ENCODE measurements at regions not wholly inside any gene's neighbourhood (a gene's known extent, or its start where the extent isn't known, plus 50 kb on each side); places are given as distances from the start of the nearest gene placed in this dataset.

DNA sequence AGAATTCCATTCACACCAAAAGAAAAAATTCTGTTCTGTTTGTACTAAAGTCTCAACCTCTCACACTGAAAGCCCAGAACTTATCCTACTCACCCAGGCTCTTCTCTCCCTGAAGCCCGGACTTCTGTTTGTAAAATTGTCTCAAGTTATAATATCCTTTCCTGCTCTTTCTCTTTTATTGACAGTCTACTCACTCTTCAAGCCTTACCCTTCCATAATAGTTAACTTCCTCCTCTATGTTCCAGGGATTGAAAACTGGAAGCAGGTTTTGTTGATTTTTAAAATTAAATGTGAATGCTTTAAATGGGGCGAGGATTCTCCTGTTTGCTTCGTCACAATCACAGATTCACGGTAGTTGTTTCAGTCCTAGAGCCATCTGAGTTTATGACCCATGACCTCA lies 51.7 kb upstream of the CCDC112 start:
- H3K4me3 ChIP-seq (ENCODE audit: low read depth, low read length) = no peak overlapping the region
- DNase-seq (ENCODE audit: low read depth) = no peak
- TF ChIP-seq, protein P1, sequence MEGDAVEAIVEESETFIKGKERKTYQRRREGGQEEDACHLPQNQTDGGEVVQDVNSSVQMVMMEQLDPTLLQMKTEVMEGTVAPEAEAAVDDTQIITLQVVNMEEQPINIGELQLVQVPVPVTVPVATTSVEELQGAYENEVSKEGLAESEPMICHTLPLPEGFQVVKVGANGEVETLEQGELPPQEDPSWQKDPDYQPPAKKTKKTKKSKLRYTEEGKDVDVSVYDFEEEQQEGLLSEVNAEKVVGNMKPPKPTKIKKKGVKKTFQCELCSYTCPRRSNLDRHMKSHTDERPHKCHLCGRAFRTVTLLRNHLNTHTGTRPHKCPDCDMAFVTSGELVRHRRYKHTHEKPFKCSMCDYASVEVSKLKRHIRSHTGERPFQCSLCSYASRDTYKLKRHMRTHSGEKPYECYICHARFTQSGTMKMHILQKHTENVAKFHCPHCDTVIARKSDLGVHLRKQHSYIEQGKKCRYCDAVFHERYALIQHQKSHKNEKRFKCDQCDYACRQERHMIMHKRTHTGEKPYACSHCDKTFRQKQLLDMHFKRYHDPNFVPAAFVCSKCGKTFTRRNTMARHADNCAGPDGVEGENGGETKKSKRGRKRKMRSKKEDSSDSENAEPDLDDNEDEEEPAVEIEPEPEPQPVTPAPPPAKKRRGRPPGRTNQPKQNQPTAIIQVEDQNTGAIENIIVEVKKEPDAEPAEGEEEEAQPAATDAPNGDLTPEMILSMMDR (IDR thresholded peaks at IDR 0.05; ENCODE audit: insufficient read depth, low read depth, low read length) = no peak

Measured in fibroblast of villous mesenchyme (primary cell).